ENCODE measurements at regions not wholly inside any gene's neighbourhood (a gene's known extent, or its start where the extent isn't known, plus 50 kb on each side); places are given as distances from the start of the nearest gene placed in this dataset.

DNA sequence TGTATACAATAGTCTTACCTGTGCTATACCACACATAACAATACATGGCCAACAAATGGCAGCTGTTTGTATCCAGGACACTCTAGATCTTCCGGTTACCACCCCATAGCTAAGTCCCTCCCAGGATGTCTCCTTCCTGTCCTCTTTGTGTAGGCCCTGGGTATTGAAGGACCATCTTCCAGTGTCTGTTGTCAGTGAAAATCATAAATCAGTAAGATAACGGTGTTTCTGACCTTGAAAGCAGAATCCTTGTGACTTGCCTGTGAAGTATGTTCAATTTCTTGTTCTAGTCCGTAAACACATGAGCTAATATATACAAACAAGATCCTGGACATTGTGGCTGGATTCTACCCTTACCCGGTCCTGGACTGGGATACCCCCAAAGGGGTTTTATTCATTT is 462.8 kb downstream of the NTRK3 start:
- H3K36me3 ChIP-seq: no peaks in the 10 kb centered on the region
- H3K27ac ChIP-seq: no peak overlapping the region
- 62 to 75% (median 66%) methylated on average over 4 of the region's 4 CpGs for WGBS, 5 donors
- no peak overlapping the region for H3K4me3 ChIP-seq
- DNase-seq: no peak
- intact Hi-C loops (cut with DNase I; ENCODE audit: low total_unique reads): no loop called here
- H3K27me3 ChIP-seq: no peaks in the 10 kb centered on the region
- H3K4me1 ChIP-seq: no peaks in the 10 kb centered on the region
- no peak for TF ChIP-seq POLR2AphosphoS5 (IDR thresholded peaks at IDR 0.05)
- no peak for TF ChIP-seq POLR2A (IDR thresholded peaks at IDR 0.05)
- no peak for TF ChIP-seq EP300 (IDR thresholded peaks at IDR 0.05)
- TF ChIP-seq, protein P1, sequence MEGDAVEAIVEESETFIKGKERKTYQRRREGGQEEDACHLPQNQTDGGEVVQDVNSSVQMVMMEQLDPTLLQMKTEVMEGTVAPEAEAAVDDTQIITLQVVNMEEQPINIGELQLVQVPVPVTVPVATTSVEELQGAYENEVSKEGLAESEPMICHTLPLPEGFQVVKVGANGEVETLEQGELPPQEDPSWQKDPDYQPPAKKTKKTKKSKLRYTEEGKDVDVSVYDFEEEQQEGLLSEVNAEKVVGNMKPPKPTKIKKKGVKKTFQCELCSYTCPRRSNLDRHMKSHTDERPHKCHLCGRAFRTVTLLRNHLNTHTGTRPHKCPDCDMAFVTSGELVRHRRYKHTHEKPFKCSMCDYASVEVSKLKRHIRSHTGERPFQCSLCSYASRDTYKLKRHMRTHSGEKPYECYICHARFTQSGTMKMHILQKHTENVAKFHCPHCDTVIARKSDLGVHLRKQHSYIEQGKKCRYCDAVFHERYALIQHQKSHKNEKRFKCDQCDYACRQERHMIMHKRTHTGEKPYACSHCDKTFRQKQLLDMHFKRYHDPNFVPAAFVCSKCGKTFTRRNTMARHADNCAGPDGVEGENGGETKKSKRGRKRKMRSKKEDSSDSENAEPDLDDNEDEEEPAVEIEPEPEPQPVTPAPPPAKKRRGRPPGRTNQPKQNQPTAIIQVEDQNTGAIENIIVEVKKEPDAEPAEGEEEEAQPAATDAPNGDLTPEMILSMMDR (IDR thresholded peaks at IDR 0.05): no peak
- H3K9me3 ChIP-seq: no peaks in the 10 kb centered on the region

DNA sequence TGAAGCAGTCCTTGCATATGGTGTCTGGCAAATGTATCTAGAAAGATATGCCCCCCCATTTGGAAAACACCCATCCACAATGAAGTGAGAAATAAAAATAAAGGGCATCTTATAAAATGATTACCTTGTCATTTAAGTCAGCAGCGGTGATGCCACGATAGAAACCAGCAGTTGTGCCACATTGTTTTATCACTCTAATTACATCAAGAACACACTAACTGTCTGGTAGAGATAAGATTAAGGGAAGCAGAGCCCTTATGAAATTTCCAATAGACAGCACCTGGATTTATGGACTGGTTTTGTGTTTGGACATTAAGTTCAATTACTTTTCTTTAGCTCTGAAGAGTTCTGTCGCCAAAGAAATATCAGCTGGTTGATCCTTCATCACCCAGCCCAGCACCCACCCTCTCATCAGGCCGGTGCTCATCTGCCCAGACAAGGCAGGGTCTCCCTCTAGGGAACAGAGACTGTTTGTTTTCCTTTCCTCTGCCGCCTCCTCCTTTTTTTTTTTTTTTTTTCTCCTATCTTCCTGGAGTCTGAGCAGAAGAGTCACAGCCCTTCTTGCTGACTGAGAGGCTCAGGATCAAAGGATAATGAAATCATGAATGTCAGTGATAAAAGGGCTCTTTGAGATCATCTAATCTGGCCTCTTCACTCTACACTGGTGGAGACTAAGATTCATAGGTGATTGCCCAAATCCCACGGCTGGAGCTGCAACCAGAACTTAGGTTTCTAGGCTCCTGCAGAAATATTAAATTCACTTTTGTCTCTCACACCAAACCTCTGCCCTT is 464.1 kb downstream of the NTRK3 start:
- WGBS, 5 donors: 48 to 58% (median 54%) methylated on average over 6 of the region's 6 CpGs
- no peaks in the 10 kb centered on the region for H3K36me3 ChIP-seq
- intact Hi-C loops (cut with DNase I; ENCODE audit: low total_unique reads): no loop called here
- DNase-seq: no peak
- no peaks in the 10 kb centered on the region for H3K4me1 ChIP-seq
- H3K4me3 ChIP-seq: no peak overlapping the region
- no peaks in the 10 kb centered on the region for H3K9me3 ChIP-seq
- H3K27ac ChIP-seq: no peak overlapping the region
- TF ChIP-seq EP300 (IDR thresholded peaks at IDR 0.05) (no peak), POLR2AphosphoS5 (IDR thresholded peaks at IDR 0.05) (no peak), POLR2A (IDR thresholded peaks at IDR 0.05) (no peak)
- TF ChIP-seq, protein P1 (IDR thresholded peaks at IDR 0.05): no peak
- H3K27me3 ChIP-seq: no peaks in the 10 kb centered on the region

DNA sequence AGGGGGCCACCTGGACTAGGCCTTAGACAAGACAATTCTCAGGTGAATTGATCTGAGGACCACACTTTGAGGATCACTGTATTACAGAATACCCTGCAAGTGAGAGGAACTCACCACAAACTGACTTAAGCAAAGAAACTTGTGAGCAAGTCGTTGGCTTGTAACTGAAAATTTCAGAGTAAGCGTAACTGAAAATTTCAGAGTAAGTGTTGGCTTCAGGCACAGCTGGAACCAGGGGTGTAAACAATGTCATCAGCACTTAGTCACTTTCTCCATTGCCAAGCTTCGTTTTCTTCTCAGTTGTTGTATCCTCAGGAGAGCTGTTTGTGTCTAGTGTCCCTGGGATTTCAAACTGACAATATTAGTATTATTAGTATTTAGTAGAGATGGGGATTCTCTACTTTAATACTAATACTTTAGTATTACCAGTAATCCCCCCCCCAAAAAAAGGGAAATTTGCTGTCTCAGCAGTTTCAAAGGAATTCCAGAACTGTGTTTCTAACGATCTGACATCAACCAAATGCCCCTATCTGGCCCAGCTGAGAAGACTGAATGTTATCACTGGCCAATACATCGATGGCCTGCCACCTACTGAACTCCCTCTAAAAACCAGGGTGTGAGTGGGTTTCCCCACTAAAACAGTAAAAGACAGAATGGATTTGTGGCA is 474.4 kb downstream of the NTRK3 start:
- Histone ChIP-seq H3K4me1 (no peaks in the 10 kb centered on the region), H3K36me3 (no peaks in the 10 kb centered on the region), H3K27ac (no peak overlapping the region), H3K9me3 (no peaks in the 10 kb centered on the region), H3K4me3 (no peak overlapping the region), H3K27me3 (peaks cover 0 to 8% (median 0%) of the 10 kb centered on the region in 3 donors)
- 35 to 58% (median 41%) methylated on average over 5 of the region's 5 CpGs for WGBS, 5 donors
- intact Hi-C loops (cut with DNase I; ENCODE audit: low total_unique reads): no loop called here
- no peak for DNase-seq
- no peak for TF ChIP-seq POLR2AphosphoS5 (IDR thresholded peaks at IDR 0.05)
- TF ChIP-seq, protein P1 (IDR thresholded peaks at IDR 0.05): no peak
- TF ChIP-seq EP300 (IDR thresholded peaks at IDR 0.05): no peak
- TF ChIP-seq POLR2A (IDR thresholded peaks at IDR 0.05): no peak

DNA sequence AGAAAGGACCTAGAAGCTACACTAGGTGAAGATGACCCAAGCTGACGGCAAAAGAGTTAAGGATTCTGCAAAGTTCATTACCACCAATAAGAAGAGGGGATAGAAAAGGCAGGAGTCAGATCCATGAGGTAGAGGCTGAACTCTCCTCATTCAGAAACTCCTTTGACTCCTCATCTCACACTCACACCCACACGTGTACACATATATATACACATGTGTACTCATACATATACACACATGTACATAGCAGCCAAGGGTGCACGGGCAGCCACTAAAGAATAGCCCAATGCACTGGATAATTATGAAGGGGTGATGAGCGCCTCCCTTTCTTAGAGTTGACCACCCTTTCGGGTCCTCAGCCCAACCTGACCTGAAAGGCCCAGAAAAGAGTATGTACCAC is 476.8 kb downstream of the NTRK3 start:
- Histone ChIP-seq H3K4me1 (no peaks in the 10 kb centered on the region), H3K9me3 (no peaks in the 10 kb centered on the region), H3K36me3 (no peaks in the 10 kb centered on the region), H3K27me3 (peaks cover 0 to 8% (median 0%) of the 10 kb centered on the region in 3 donors), H3K4me3 (no peak overlapping the region), H3K27ac (no peak overlapping the region)
- 80 to 93% (median 90%) methylated on average over 5 of the region's 5 CpGs for WGBS, 5 donors
- intact Hi-C loops (cut with DNase I; ENCODE audit: low total_unique reads): no loop called here
- DNase-seq: no peak
- TF ChIP-seq, protein P1 (IDR thresholded peaks at IDR 0.05): no peak
- TF ChIP-seq POLR2AphosphoS5 (IDR thresholded peaks at IDR 0.05): no peak
- no peak for TF ChIP-seq EP300 (IDR thresholded peaks at IDR 0.05)
- no peak for TF ChIP-seq POLR2A (IDR thresholded peaks at IDR 0.05)
